Smooth muscle cell (in vitro differentiated cells): ENCODE measurements at regions not wholly inside any gene's neighbourhood (a gene's known extent, or its start where the extent isn't known, plus 50 kb on each side); places are given as distances from the start of the nearest gene placed in this dataset.

Experiments used
- DNase-seq: peaks from one replicate; lab custom pipeline; 2025; ENCODE audit not compliant: unreplicated experiment; lab: John Stamatoyannopoulos, UW
- H2AFZ ChIP-seq: fragments of 200-600 bp; sonication (generic); 2 replicates; pipeline ENCODE4 v1.6.0; 2016; ENCODE audit warnings: antibody characterized with exemption, low read depth, mild to moderate bottlenecking
- H3F3A ChIP-seq: fragments of 200-600 bp; sonication (generic); 2 replicates; pipeline ENCODE4 v1.6.0; 2017; ENCODE audit warnings: antibody characterized with exemption, low read depth
- H3K27ac ChIP-seq: fragments of 200-600 bp; sonication (generic); 2 replicates; pipeline ENCODE4 v1.5.1; 2016; ENCODE audit warnings: low read depth, mild to moderate bottlenecking
- H3K27me3 ChIP-seq: fragments of 200-600 bp; sonication (generic); 2 replicates; pipeline ENCODE4 v1.6.1; 2016; ENCODE audit warnings: low read depth, mild to moderate bottlenecking
- H3K36me3 ChIP-seq: fragments of 200-600 bp; sonication (generic); 2 replicates; pipeline ENCODE4 v1.5.1; 2016; ENCODE audit warnings: low read depth
- H3K4me1 ChIP-seq: fragments of 200-600 bp; sonication (generic); 2 replicates; pipeline ENCODE4 v1.5.1; 2016; ENCODE audit warnings: low read depth
- H3K4me2 ChIP-seq: fragments of 200-600 bp; sonication (generic); 2 replicates; pipeline ENCODE4 v1.6.0; 2016; ENCODE audit warnings: mild to moderate bottlenecking
- H3K4me3 ChIP-seq: fragments of 200-600 bp; sonication (generic); 2 replicates; pipeline ENCODE4 v1.5.1; 2016; ENCODE audit warnings: mild to moderate bottlenecking
- H3K79me2 ChIP-seq: fragments of 200-600 bp; sonication (generic); 2 replicates; pipeline ENCODE4 v1.6.0; 2016; ENCODE audit warnings: low read depth, mild to moderate bottlenecking
- H3K9ac ChIP-seq: fragments of 200-600 bp; sonication (generic); 2 replicates; pipeline ENCODE4 v1.6.0; 2016; ENCODE audit warnings: low read depth
- H3K9me3 ChIP-seq: fragments of 200-600 bp; sonication (generic); replicated peaks from 2 replicates; pipeline ENCODE4 v1.5.1; 2016; ENCODE audit warnings: low read depth
- H4K20me1 ChIP-seq: fragments of 200-600 bp; sonication (generic); 2 replicates; pipeline ENCODE4 v1.6.0; 2016; ENCODE audit warnings: low read depth
- CTCF ChIP-seq: fragments of 200-600 bp; sonication (generic); IDR thresholded peaks from 2 replicates; pipeline ENCODE4 v1.5.1; 2017; ENCODE audit warnings: borderline replicate concordance, mild to moderate bottlenecking, antibody characterized with exemption; ENCODE audit not compliant: insufficient read depth, poor library complexity, severe bottlenecking
- WGBS: methylation state at CpG from one replicate; pipeline ENCODE4 v1.1.7; 2016; ENCODE audit warnings: low lambda C conversion rate; 5-methylcytosine and 5-hydroxymethylcytosine counted together

- WGBS = 90% methylated on average over 19 of the region's 19 CpGs
- no peak for DNase-seq
- Histone ChIP-seq H3F3A (no peaks in the 10 kb centered on the region), H2AFZ (no peak overlapping the region), H3K27ac (no peak overlapping the region), H4K20me1 (no peaks in the 10 kb centered on the region), H3K4me1 (no peaks in the 10 kb centered on the region), H3K4me3 (no peak overlapping the region), H3K27me3 (no peaks in the 10 kb centered on the region), H3K4me2 (no peak overlapping the region), H3K9me3 (peaks cover 3% of the 10 kb centered on the region), H3K9ac (no peak overlapping the region), H3K36me3 (no peaks in the 10 kb centered on the region), H3K79me2 (no peaks in the 10 kb centered on the region)
- TF ChIP-seq CTCF = no peak
These were observed 162.9 kb upstream of the ALG10B start for GRCh38 chr12:38153737-38154061.

DNA sequence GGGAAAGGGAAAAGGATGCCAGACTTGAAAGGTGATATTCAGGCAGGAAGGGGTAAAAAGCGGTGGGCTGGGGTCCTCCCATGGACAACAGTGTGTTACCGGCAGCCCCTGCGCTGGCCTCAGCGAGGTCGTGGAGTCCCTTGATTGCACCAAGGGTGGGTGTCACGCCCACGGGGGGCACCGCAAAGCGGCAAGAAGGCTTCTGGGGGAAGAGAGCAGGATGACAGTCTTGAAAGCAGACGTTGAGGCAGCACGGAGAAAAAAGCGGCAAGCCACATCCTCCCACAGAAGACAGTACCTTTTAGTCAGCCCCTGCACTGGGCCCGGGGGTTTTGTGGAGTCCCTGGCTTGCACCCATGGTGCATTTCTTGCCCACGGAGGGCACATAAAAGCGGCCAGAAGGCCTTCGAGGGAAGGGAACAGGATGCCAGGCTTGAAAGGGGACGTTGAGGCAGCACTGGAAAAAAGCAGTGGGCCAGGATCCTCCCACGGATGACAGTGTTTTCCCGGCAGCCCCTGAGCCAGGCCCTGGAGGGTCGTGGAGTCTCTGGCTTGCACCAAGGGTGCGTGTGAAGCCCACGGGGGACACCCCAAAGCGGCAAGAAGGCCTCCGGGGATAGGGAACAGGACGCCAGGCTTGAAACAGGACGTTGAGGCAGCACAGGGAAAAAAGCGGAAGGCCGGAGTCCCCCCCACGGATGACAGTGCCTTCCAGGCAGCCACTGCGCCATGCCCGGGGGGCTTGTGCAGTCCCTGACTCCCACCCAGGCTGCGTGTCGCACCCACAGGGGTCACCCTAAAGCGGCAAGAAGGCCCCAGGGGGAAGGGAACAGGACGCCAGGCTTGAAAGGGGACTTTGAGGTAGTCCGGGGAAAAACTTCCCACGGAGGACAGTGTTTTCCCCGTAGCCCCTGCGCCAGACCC lies 162.2 kb upstream of the ALG10B start:
- WGBS = 84% methylated on average over 38 of the region's 39 CpGs
- H3F3A ChIP-seq = no peaks in the 10 kb centered on the region
- no peaks in the 10 kb centered on the region for H4K20me1 ChIP-seq
- H3K4me3 ChIP-seq = no peak overlapping the region
- no peaks in the 10 kb centered on the region for H3K79me2 ChIP-seq
- no peaks in the 10 kb centered on the region for H3K4me1 ChIP-seq
- peaks cover 3% of the 10 kb centered on the region for H3K9me3 ChIP-seq
- TF ChIP-seq CTCF = no peak
- H3K36me3 ChIP-seq = no peaks in the 10 kb centered on the region
- H3K9ac ChIP-seq = no peak overlapping the region
- H3K27me3 ChIP-seq = no peaks in the 10 kb centered on the region
- no peak overlapping the region for H3K4me2 ChIP-seq
- H3K27ac ChIP-seq = no peak overlapping the region
- no peak overlapping the region for H2AFZ ChIP-seq
- DNase-seq = no peak

GRCh38 chr12:38155020-38155395 lies 161.6 kb upstream of the ALG10B start:
- DNase-seq = no peak
- peaks cover 3% of the 10 kb centered on the region for H3K9me3 ChIP-seq
- no peak for TF ChIP-seq CTCF
- no peaks in the 10 kb centered on the region for H3K27me3 ChIP-seq
- no peak overlapping the region for H3K9ac ChIP-seq
- no peaks in the 10 kb centered on the region for H3K36me3 ChIP-seq
- no peak overlapping the region for H3K4me2 ChIP-seq
- H3K4me1 ChIP-seq = no peaks in the 10 kb centered on the region
- no peak overlapping the region for H2AFZ ChIP-seq
- WGBS = 80% methylated on average over 16 of the region's 16 CpGs
- no peaks in the 10 kb centered on the region for H4K20me1 ChIP-seq
- no peak overlapping the region for H3K27ac ChIP-seq
- no peaks in the 10 kb centered on the region for H3K79me2 ChIP-seq
- H3F3A ChIP-seq = no peaks in the 10 kb centered on the region
- H3K4me3 ChIP-seq = no peak overlapping the region
